Panc1 (cell line): ENCODE measurements at regions not wholly inside any gene's neighbourhood (a gene's known extent, or its start where the extent isn't known, plus 50 kb on each side); places are given as distances from the start of the nearest gene placed in this dataset.

Experiments used
- ATAC-seq: fragments of 200-7000 bp; cut with Tn5 transposase; 2 replicates; pipeline ENCODE4 v1.9.1; 2020; ENCODE audit warnings: mild to moderate bottlenecking, moderate library complexity
- BruUV-seq: library from RNA; stranded (reverse); fragments of 400-500 nt; replicated peaks from 2 replicates; lab custom pipeline; 2021; lab: Mats Ljungman, UMichigan
- CTCF ChIA-PET: fragments of 300-600 bp; sonication (Branson Sonifier 250); formaldehyde crosslinking; loops from one replicate; lab custom pipeline; 2022; ENCODE audit warnings: antibody characterized with exemption; lab: Charles Lee
- POLR2A ChIA-PET: fragments of 300-600 bp; sonication (Branson Sonifier 250); formaldehyde crosslinking; loops from one replicate; lab custom pipeline; 2022; ENCODE audit warnings: antibody characterized with exemption; lab: Charles Lee
- DNase-seq: peaks from one replicate; pipeline ENCODE4 v3.0.0-alpha.2; 2010; ENCODE audit warnings: low read depth, low spot score
- H3K27ac ChIP-seq: 2 replicates; pipeline ENCODE4 v1.5.1; 2011; ENCODE audit warnings: mild to moderate bottlenecking, low read length, inconsistent platforms
- H3K27me3 ChIP-seq: fragments of 200-500 bp; sonication (Bioruptor generic); 2 replicates; pipeline ENCODE4 v1.6.0; 2014; ENCODE audit warnings: low read length, inconsistent platforms; ENCODE audit not compliant: control insufficient read depth, insufficient read depth
- H3K36me3 ChIP-seq: fragments of 200-500 bp; sonication (Bioruptor generic); 2 replicates; pipeline ENCODE4 v1.5.1; 2014; ENCODE audit warnings: inconsistent platforms, mild to moderate bottlenecking, low read length, moderate library complexity; ENCODE audit not compliant: control insufficient read depth, insufficient read depth
- H3K4me1 ChIP-seq: 2 replicates; pipeline ENCODE4 v1.5.1; 2011; ENCODE audit warnings: inconsistent platforms, mild to moderate bottlenecking, low read length, moderate library complexity; ENCODE audit not compliant: control insufficient read depth, insufficient read depth
- H3K4me3 ChIP-seq, 2 experiments: 2 replicates each; pipeline ENCODE4 v1.5.1; 2011 to 2012; ENCODE audit warnings: low read depth in 2 of 2, low read length in 2 of 2, mild to moderate bottlenecking in 2 of 2, inconsistent platforms in 1 of 2, moderate library complexity in 1 of 2
- H3K9me3 ChIP-seq: fragments of 200-500 bp; sonication (Bioruptor generic); 2 replicates; pipeline ENCODE4 v1.5.1; 2014; ENCODE audit warnings: low read depth, mild to moderate bottlenecking, inconsistent platforms, low read length, moderate library complexity; ENCODE audit not compliant: control insufficient read depth, insufficient read depth
- POLR2AphosphoS5 ChIP-seq: IDR thresholded peaks from 2 replicates; pipeline ENCODE4 v1.6.1; 2012; ENCODE audit warnings: mild to moderate bottlenecking, low read depth, low read length, moderate library complexity
- REST ChIP-seq, 2 experiments: IDR thresholded peaks; 2 replicates each; pipeline ENCODE4 v1.6.1; 2011 to 2012; ENCODE audit warnings: low read depth in 2 of 2, control low read depth in 1 of 2, low read length in 1 of 2, mild to moderate bottlenecking in 1 of 2, moderate library complexity in 1 of 2; ENCODE audit not compliant: insufficient read depth in 1 of 2
- SIN3A ChIP-seq: IDR thresholded peaks from 2 replicates; pipeline ENCODE4 v1.6.1; 2012; ENCODE audit warnings: low read depth, mild to moderate bottlenecking, low read length, moderate library complexity, borderline replicate concordance; ENCODE audit not compliant: insufficient read depth
- TCF7L2 ChIP-seq: IDR thresholded peaks from 2 replicates; pipeline ENCODE4 v1.6.1; 2011; ENCODE audit warnings: mild to moderate bottlenecking, low read depth, low read length, inconsistent platforms
- in situ Hi-C: cut with HindIII; loops from 2 replicates; pipeline ENCODE4 v1.10.0; 2016; ENCODE audit warnings: low sequenced_read_pairs, low pct_unique_long_range_greater_than_20kb
- intact Hi-C: fragments of 100-400 bp; cut with micrococcal nuclease; formaldehyde crosslinking; loops from one replicate; pipeline ENCODE4 v1.10.0; 2022; ENCODE audit not compliant: unreplicated experiment
- TF ChIP-seq, protein P1 (sequence below): fragments of 450-650 bp; IDR thresholded peaks from 2 replicates; pipeline ENCODE4 v1.5.1; 2017; ENCODE audit warnings: mild to moderate bottlenecking

- no TSS peak for BruUV-seq
- TF ChIP-seq POLR2AphosphoS5 (no peak), TCF7L2 (no peak), SIN3A (no peak), REST (IDR thresholded peaks at IDR 0.05; ENCODE audit: insufficient read depth in 1 of 2, low read depth in 2 of 2, low read length in 1 of 2) (no peak)
- TF ChIP-seq, protein P1, sequence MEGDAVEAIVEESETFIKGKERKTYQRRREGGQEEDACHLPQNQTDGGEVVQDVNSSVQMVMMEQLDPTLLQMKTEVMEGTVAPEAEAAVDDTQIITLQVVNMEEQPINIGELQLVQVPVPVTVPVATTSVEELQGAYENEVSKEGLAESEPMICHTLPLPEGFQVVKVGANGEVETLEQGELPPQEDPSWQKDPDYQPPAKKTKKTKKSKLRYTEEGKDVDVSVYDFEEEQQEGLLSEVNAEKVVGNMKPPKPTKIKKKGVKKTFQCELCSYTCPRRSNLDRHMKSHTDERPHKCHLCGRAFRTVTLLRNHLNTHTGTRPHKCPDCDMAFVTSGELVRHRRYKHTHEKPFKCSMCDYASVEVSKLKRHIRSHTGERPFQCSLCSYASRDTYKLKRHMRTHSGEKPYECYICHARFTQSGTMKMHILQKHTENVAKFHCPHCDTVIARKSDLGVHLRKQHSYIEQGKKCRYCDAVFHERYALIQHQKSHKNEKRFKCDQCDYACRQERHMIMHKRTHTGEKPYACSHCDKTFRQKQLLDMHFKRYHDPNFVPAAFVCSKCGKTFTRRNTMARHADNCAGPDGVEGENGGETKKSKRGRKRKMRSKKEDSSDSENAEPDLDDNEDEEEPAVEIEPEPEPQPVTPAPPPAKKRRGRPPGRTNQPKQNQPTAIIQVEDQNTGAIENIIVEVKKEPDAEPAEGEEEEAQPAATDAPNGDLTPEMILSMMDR: no peak
- in situ Hi-C loops (no loop called here), intact Hi-C loops (no loop called here)
- Histone ChIP-seq H3K27ac (no peak overlapping the region), H3K27me3 (no peaks in the 10 kb centered on the region), H3K36me3 (no peaks in the 10 kb centered on the region), H3K4me3 (no peak overlapping the region), H3K9me3 (no peaks in the 10 kb centered on the region), H3K4me1 (no peaks in the 10 kb centered on the region)
- DNase-seq (no peak), ATAC-seq (no peak)
- CTCF ChIA-PET: no interaction called here
- POLR2A ChIA-PET: interaction anchor here (0.6 kb wide), 1 partner anchor 14 kb away, joined by 5 read pairs; no protein-coding TSS in a partner anchor
Observed at GRCh38 chr3:156760333-156760732, 65.8 kb upstream of the LEKR1 start.

GRCh38 chr3:156761007-156761406 lies 65.1 kb upstream of the LEKR1 start:
- no TSS peak for BruUV-seq
- intact Hi-C loops: no loop called here

More at GRCh38 chr3:156761007-156761406, 65.1 kb upstream of the LEKR1 start:
- no peaks in the 10 kb centered on the region for H3K9me3 ChIP-seq
- in situ Hi-C loops: no loop called here
- DNase-seq (no peak), ATAC-seq (no peak)
- H3K27me3 ChIP-seq: no peaks in the 10 kb centered on the region
- no peaks in the 10 kb centered on the region for H3K4me1 ChIP-seq
- no peak overlapping the region for H3K4me3 ChIP-seq
- TF ChIP-seq REST (IDR thresholded peaks at IDR 0.05; ENCODE audit: insufficient read depth in 1 of 2, low read depth in 2 of 2, low read length in 1 of 2) (no peak), TCF7L2 (no peak), POLR2AphosphoS5 (no peak), SIN3A (no peak)
- TF ChIP-seq, protein P1: no peak
- POLR2A ChIA-PET: interaction anchor here (0.6 kb wide), 1 partner anchor 14 kb away, joined by 5 read pairs; no protein-coding TSS in a partner anchor
- CTCF ChIA-PET: no interaction called here
- no peak overlapping the region for H3K27ac ChIP-seq
- no peaks in the 10 kb centered on the region for H3K36me3 ChIP-seq
